22Rv1 (cell line): ENCODE measurements at regions not wholly inside any gene's neighbourhood (a gene's known extent, or its start where the extent isn't known, plus 50 kb on each side); places are given as distances from the start of the nearest gene placed in this dataset.

ENCODE experiments used
- ZFX ChIP-seq: fragments of 450-650 bp; IDR thresholded peaks from 2 replicates; pipeline ENCODE4 v1.6.1; 2017; ENCODE audit warnings: antibody characterized with exemption, borderline replicate concordance
- TF ChIP-seq, protein P1 (sequence below): fragments of 450-650 bp; IDR thresholded peaks from 2 replicates; pipeline ENCODE4 v1.5.1; 2017; ENCODE audit warnings: mild to moderate bottlenecking

DNA sequence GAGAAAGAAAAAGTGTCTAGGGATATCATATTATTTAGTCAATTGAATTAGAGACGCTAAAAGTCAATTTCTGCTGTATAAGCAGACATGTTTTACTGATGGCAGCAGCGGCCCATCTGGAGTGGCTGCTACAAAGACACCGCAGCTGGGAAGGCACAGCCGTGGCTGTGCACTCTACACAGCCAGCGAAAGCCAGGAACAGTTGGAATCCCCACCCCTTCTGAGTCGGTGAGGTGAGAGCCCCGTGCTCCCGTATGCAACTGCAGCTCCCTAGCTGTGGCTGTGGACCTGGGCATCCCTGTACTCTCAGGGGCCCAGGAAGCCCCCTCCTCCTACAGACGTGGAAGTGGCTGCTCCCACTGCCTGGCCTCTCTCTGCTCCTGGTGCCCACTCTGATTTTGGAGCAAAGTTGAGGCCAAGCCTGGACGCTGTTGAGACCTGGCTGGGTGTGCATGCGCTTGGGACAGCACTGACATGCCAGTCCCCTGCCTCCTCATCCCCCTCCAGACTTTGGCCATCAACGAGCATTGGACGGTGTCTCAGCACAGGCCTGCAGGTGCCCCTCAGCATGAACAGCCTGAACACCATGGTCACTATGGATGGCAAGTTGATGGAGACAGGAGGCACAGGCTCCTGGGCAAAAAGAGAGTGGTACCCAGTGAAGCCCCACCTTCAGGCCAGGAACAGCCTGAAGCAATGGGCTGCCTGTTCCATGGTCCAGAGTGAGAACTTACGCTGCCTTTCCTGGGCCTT lies 944.0 kb upstream of the MIR17HG start:
- TF ChIP-seq, protein P1, sequence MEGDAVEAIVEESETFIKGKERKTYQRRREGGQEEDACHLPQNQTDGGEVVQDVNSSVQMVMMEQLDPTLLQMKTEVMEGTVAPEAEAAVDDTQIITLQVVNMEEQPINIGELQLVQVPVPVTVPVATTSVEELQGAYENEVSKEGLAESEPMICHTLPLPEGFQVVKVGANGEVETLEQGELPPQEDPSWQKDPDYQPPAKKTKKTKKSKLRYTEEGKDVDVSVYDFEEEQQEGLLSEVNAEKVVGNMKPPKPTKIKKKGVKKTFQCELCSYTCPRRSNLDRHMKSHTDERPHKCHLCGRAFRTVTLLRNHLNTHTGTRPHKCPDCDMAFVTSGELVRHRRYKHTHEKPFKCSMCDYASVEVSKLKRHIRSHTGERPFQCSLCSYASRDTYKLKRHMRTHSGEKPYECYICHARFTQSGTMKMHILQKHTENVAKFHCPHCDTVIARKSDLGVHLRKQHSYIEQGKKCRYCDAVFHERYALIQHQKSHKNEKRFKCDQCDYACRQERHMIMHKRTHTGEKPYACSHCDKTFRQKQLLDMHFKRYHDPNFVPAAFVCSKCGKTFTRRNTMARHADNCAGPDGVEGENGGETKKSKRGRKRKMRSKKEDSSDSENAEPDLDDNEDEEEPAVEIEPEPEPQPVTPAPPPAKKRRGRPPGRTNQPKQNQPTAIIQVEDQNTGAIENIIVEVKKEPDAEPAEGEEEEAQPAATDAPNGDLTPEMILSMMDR: no peak
- no peak for TF ChIP-seq ZFX
